K562 (cell line): ENCODE measurements at regions not wholly inside any gene's neighbourhood (a gene's known extent, or its start where the extent isn't known, plus 50 kb on each side); places are given as distances from the start of the nearest gene placed in this dataset.

Experiments
- ATAC-seq: fragments of 200-7000 bp; cut with Tn5 transposase; 3 replicates; pipeline ENCODE4 v1.9.1; 2020; ENCODE audit warnings: moderate library complexity
- BruUV-seq: library from RNA; stranded (reverse); fragments of 400-500 nt; replicated peaks from 2 replicates; lab custom pipeline; 2021; lab: Mats Ljungman, UMichigan
- CTCF ChIA-PET: fragments of 300-600 bp; formaldehyde crosslinking; extraction: SDS; loops from one replicate; lab custom pipeline; 2021; ENCODE audit warnings: low intra/inter-chr PET ratio; lab: Yijun Ruan, JAX
- POLR2A ChIA-PET: fragments of 300-600, 350-650 bp; sonication (Branson Sonifier 250); formaldehyde crosslinking; extraction: SDS; loops from one replicate; lab custom pipeline; 2021; ENCODE audit warnings: antibody characterized with exemption, inconsistent platforms; lab: Yijun Ruan, JAX
- DNase-seq, 4 experiments: peaks; one replicate each; pipeline versions ENCODE4 v3.0.0 to v3.0.0-alpha.2; 2011 to 2018; ENCODE audit warnings: low spot score in 3 of 4, mixed read lengths in 3 of 4; ENCODE audit errors: extremely low read depth in 1 of 4
- FAIRE-seq: peaks from 2 replicates; lab custom pipeline; 2011; peaks lifted over from hg19 to GRCh38; lab: Jason Lieb, UNC
- H2AFZ ChIP-seq: 2 replicates; pipeline ENCODE4 v1.6.0; 2011; ENCODE audit warnings: low read depth, low read length, control low read depth, inconsistent platforms
- H3K27ac ChIP-seq: fragments of 200-600 bp; 3 replicates; pipeline ENCODE4 v1.8.0; 2011; ENCODE audit warnings: low read depth, mild to moderate bottlenecking, control low read depth, inconsistent platforms, low read length, moderate library complexity, mixed read lengths; ENCODE audit errors: extremely low read depth
- H3K27me3 ChIP-seq, 2 experiments: fragments of 300-600 bp in 1 of 2; 2 replicates in 1 of 2; 3 replicates in 1 of 2; pipeline versions ENCODE4 v1.6.0 to v1.8.0; 2011; ENCODE audit warnings: inconsistent platforms in 2 of 2, low read length in 2 of 2, mild to moderate bottlenecking in 1 of 2, mixed read lengths in 1 of 2, moderate library complexity in 1 of 2; ENCODE audit not compliant: control insufficient read depth in 2 of 2, insufficient read depth in 2 of 2
- H3K36me3 ChIP-seq: fragments of 300-600 bp; 3 replicates; pipeline ENCODE4 v1.8.0; 2011; ENCODE audit warnings: mild to moderate bottlenecking, low read length, inconsistent platforms; ENCODE audit not compliant: control insufficient read depth, insufficient read depth
- H3K4me1 ChIP-seq, 2 experiments: fragments of 200-600 bp in 1 of 2; replicated peaks in 1 of 2; 2 replicates in 1 of 2; 3 replicates in 1 of 2; pipeline versions ENCODE4 v1.5.1 to v1.8.0; 2011; ENCODE audit warnings: inconsistent platforms in 2 of 2, low read length in 2 of 2, mild to moderate bottlenecking in 1 of 2, mixed read lengths in 1 of 2, moderate library complexity in 1 of 2; ENCODE audit not compliant: control insufficient read depth in 2 of 2, insufficient read depth in 2 of 2
- H3K4me2 ChIP-seq: 2 replicates; pipeline ENCODE4 v1.6.1; 2011; ENCODE audit warnings: low read length, control low read depth, inconsistent platforms, mixed read lengths; ENCODE audit not compliant: insufficient read depth
- H3K4me3 ChIP-seq: fragments of 200-600 bp; sonication (generic), shearing (Covaris generic); 2 replicates; pipeline ENCODE4 v1.5.1; 2016; ENCODE audit warnings: control low read depth, inconsistent platforms
- H3K79me2 ChIP-seq: fragments of 200-600 bp; 3 replicates; pipeline ENCODE4 v1.8.0; 2011; ENCODE audit warnings: low read length, inconsistent platforms; ENCODE audit not compliant: control insufficient read depth, insufficient read depth
- H3K9ac ChIP-seq, 2 experiments: 2 replicates each; pipeline versions ENCODE4 v1.6.0 to v1.6.1; 2011; ENCODE audit warnings: low read depth in 2 of 2, low read length in 2 of 2, control low read depth in 1 of 2, inconsistent platforms in 1 of 2, mild to moderate bottlenecking in 1 of 2, mixed read lengths in 1 of 2; ENCODE audit not compliant: insufficient read depth in 1 of 2
- H3K9me1 ChIP-seq: one replicate; pipeline ENCODE4 v1.6.0; 2011; ENCODE audit warnings: inconsistent platforms, mild to moderate bottlenecking, low read length, moderate library complexity; ENCODE audit not compliant: control insufficient read depth, insufficient read depth
- H3K9me3 ChIP-seq: replicated peaks from 2 replicates; pipeline ENCODE4 v1.5.1; 2011; ENCODE audit warnings: low read depth, low read length, inconsistent platforms; ENCODE audit not compliant: control insufficient read depth, insufficient read depth
- H4K20me1 ChIP-seq: replicated peaks from 2 replicates; pipeline ENCODE4 v1.6.1; 2011; ENCODE audit warnings: low read length, inconsistent platforms, mixed read lengths; ENCODE audit not compliant: control insufficient read depth, insufficient read depth
- CEBPZ ChIP-seq: fragments of 150-350 bp; IDR thresholded peaks from 2 replicates; pipeline ENCODE4 v1.6.1; 2014; ENCODE audit warnings: low read depth, mild to moderate bottlenecking, low read length, borderline replicate concordance
- CLOCK ChIP-seq: fragments of 250-450 bp; sonication (Bioruptor Pico); IDR thresholded peaks from 2 replicates; pipeline ENCODE4 v1.4.0; 2020; ENCODE audit warnings: mild to moderate bottlenecking, moderate library complexity, borderline replicate concordance
- MAFK ChIP-seq: IDR thresholded peaks from 2 replicates; pipeline ENCODE4 v1.6.1; 2011; ENCODE audit warnings: low read length, improper control_type of control experiment
- MBD1 ChIP-seq: fragments of 250-450 bp; sonication (Bioruptor Pico); IDR thresholded peaks from 2 replicates; pipeline ENCODE4 v1.8.0; 2022; ENCODE audit warnings: inconsistent platforms
- PHF8 ChIP-seq: fragments of 200-600 bp; sonication (generic); IDR thresholded peaks from 2 replicates; pipeline ENCODE4 v1.6.1; 2012; ENCODE audit warnings: mixed run types, mild to moderate bottlenecking, inconsistent platforms, low read length, moderate library complexity, borderline replicate concordance
- POLR2AphosphoS2 ChIP-seq: IDR thresholded peaks from 2 replicates; pipeline ENCODE4 v1.6.1; 2012; ENCODE audit warnings: low read length, improper control_type of control experiment
- SRSF3 ChIP-seq: fragments of 200-400 bp; formaldehyde crosslinking; IDR thresholded peaks from 2 replicates; pipeline ENCODE4 v1.6.1; 2016; ENCODE audit warnings: mild to moderate bottlenecking, low read length, moderate library complexity; ENCODE audit not compliant: insufficient read depth
- STAT5B ChIP-seq: fragments of 250-450 bp; sonication (Bioruptor Pico); IDR thresholded peaks from 2 replicates; pipeline ENCODE4 v1.8.0; 2021; ENCODE audit warnings: mild to moderate bottlenecking, inconsistent platforms
- TBL1XR1 ChIP-seq, 2 experiments: IDR thresholded peaks; 2 replicates each; pipeline ENCODE4 v1.6.1; 2012; ENCODE audit warnings: improper control_type of control experiment in 2 of 2, low read length in 2 of 2, mild to moderate bottlenecking in 1 of 2
- TBP ChIP-seq: optimal IDR thresholded peaks from 2 replicates; pipeline ENCODE3; 2011; ENCODE audit warnings: low read depth, low read length, improper control_type of control experiment
- TRIM25 ChIP-seq: fragments of 450-650 bp; IDR thresholded peaks from 2 replicates; pipeline ENCODE4 v1.7.0; 2016; ENCODE audit warnings: borderline replicate concordance
- ZEB2 ChIP-seq: fragments of 450-650 bp; IDR thresholded peaks from 2 replicates; pipeline ENCODE4 v1.6.1; 2016
- ZNF41 ChIP-seq: fragments of 250-450 bp; sonication (Bioruptor Pico); conservative IDR thresholded peaks from 2 replicates; pipeline ENCODE4 v1.4.0; 2020; ENCODE audit warnings: mild to moderate bottlenecking
- ZNF668 ChIP-seq: fragments of 250-450 bp; sonication (Bioruptor Pico); IDR thresholded peaks from 2 replicates; pipeline ENCODE4 v1.8.0; 2022; ENCODE audit warnings: mild to moderate bottlenecking, inconsistent platforms
- ZNF717 ChIP-seq: fragments of 250-450 bp; sonication (Bioruptor Pico); IDR thresholded peaks from 2 replicates; pipeline ENCODE4 v1.5.0; 2021
- WGBS: fragments of 100-300 bp; shearing (Covaris generic); methylation state at CpG from one replicate; pipeline ENCODE4 v1.1.6; 2016; ENCODE audit warnings: low coverage, mixed read lengths; ENCODE audit not compliant: insufficient coverage; ENCODE audit errors: missing lambda C conversion rate; 5-methylcytosine and 5-hydroxymethylcytosine counted together
- in situ Hi-C: fragments of 300-500 bp; cut with MboI; formaldehyde crosslinking; loops from 4 replicates; pipeline ENCODE4 v1.15.0; 2018; ENCODE audit warnings: inconsistent platforms, mixed read lengths
- intact Hi-C: fragments of 100-400 bp; cut with micrococcal nuclease; formaldehyde crosslinking; loops from 2 replicates; pipeline ENCODE4 v1.14.2; 2022

GRCh38 chr5:88405783-88406182, 137.1 kb upstream of the TMEM161B start:
- CTCF ChIA-PET, result no interaction called here
- Histone ChIP-seq H3K9me3 (no peaks in the 10 kb centered on the region), H4K20me1 (no peaks in the 10 kb centered on the region), H3K27me3 (no peaks in the 10 kb centered on the region), H3K9ac (no peak overlapping the region), H2AFZ (no peak overlapping the region), H3K27ac (no peak overlapping the region), H3K4me3 (no peak overlapping the region), H3K4me1 (no peaks in the 10 kb centered on the region), H3K4me2 (no peak overlapping the region), H3K9me1 (no peaks in the 10 kb centered on the region), H3K36me3 (no peaks in the 10 kb centered on the region), H3K79me2 (no peaks in the 10 kb centered on the region)
- DNase-seq, result no peak
- intact Hi-C loops (no loop called here), in situ Hi-C loops (no loop called here)
- POLR2A ChIA-PET, result no interaction called here
- FAIRE-seq, result no peak
- BruUV-seq, result no TSS peak
- WGBS, result 5% methylated on average over 3 of the region's 3 CpGs
- ATAC-seq, result no peak
- TF ChIP-seq STAT5B (CRISPR knock-in tag) (no peak), MAFK (no peak), ZNF41 (CRISPR knock-in tag) (no peak), TBL1XR1 (IDR thresholded peaks at IDR 0.05; ENCODE audit: low read length in 2 of 2) (no peak), PHF8 (no peak), TRIM25 (no peak), MBD1 (CRISPR knock-in tag) (no peak), CLOCK (CRISPR knock-in tag) (no peak), SRSF3 (no peak), POLR2AphosphoS2 (no peak), ZNF717 (CRISPR knock-in tag) (no peak), TBP (no peak), ZNF668 (CRISPR knock-in tag) (no peak), CEBPZ (no peak), ZEB2 (no peak)
